Endothelial cell of umbilical vein (primary cell): ENCODE measurements at regions not wholly inside any gene's neighbourhood (a gene's known extent, or its start where the extent isn't known, plus 50 kb on each side); places are given as distances from the start of the nearest gene placed in this dataset.

Source experiments
- BruUV-seq: library from RNA; stranded (reverse); fragments of 400-500 nt; replicated peaks from 2 replicates; lab custom pipeline; 2021; lab: Mats Ljungman, UMichigan
- CTCF ChIA-PET: fragments of 300-600, 350-600 bp; sonication (Branson Sonifier 250); formaldehyde crosslinking; loops from one replicate; lab custom pipeline; 2021; ENCODE audit warnings: antibody characterized with exemption, inconsistent platforms; lab: Charles Lee
- POLR2A ChIA-PET: fragments of 300-600, 350-600 bp; sonication (Branson Sonifier 250); formaldehyde crosslinking; loops from one replicate; lab custom pipeline; 2021; ENCODE audit warnings: antibody characterized with exemption, inconsistent platforms; lab: Charles Lee
- DNase-seq: peaks from one replicate; pipeline ENCODE4 v3.0.0-alpha.2; 2011; ENCODE audit warnings: low read depth, low spot score
- FAIRE-seq: peaks from 2 replicates; lab custom pipeline; 2011; peaks lifted over from hg19 to GRCh38; lab: Jason Lieb, UNC
- H2AFZ ChIP-seq: 2 replicates; pipeline ENCODE4 v1.6.0; 2012; ENCODE audit warnings: low read depth, low read length, control low read depth, inconsistent platforms
- H3K27ac ChIP-seq: 2 replicates; pipeline ENCODE4 v1.5.1; 2011; ENCODE audit warnings: low read depth, mild to moderate bottlenecking, control low read depth, low read length, moderate library complexity; ENCODE audit not compliant: insufficient read depth
- H3K27me3 ChIP-seq, 2 experiments: 2 replicates each; pipeline versions ENCODE4 v1.6.0 to v1.6.1; 2011; ENCODE audit warnings: low read length in 2 of 2, mixed read lengths in 1 of 2; ENCODE audit not compliant: control insufficient read depth in 2 of 2, insufficient read depth in 2 of 2
- H3K36me3 ChIP-seq, 2 experiments: 2 replicates in 1 of 2; 3 replicates in 1 of 2; pipeline ENCODE4 v1.5.1; 2011; ENCODE audit warnings: low read length in 2 of 2, mild to moderate bottlenecking in 1 of 2, moderate library complexity in 1 of 2; ENCODE audit not compliant: control insufficient read depth in 2 of 2, insufficient read depth in 2 of 2; ENCODE audit errors: extremely low read depth in 1 of 2
- H3K4me1 ChIP-seq: 3 replicates; pipeline ENCODE4 v1.5.1; 2011; ENCODE audit warnings: mild to moderate bottlenecking, low read length; ENCODE audit not compliant: control insufficient read depth, insufficient read depth; ENCODE audit errors: extremely low read depth
- H3K4me2 ChIP-seq: 2 replicates; pipeline ENCODE4 v1.6.1; 2011; ENCODE audit warnings: low read length, control low read depth, mixed read lengths; ENCODE audit not compliant: insufficient read depth
- H3K4me3 ChIP-seq, 3 experiments: fragments of 200-600 bp in 1 of 3; sonication (generic), shearing (Covaris generic) in 1 of 3; replicated peaks in 1 of 3; 2 replicates each; pipeline ENCODE4 v1.5.1; 2011 to 2016; ENCODE audit warnings: control low read depth in 3 of 3, low read length in 3 of 3, mild to moderate bottlenecking in 2 of 3, inconsistent platforms in 1 of 3, low read depth in 1 of 3, moderate library complexity in 1 of 3; ENCODE audit not compliant: insufficient read depth in 1 of 3
- H3K79me2 ChIP-seq: 2 replicates; pipeline ENCODE4 v1.6.0; 2012; ENCODE audit warnings: low read length, inconsistent platforms; ENCODE audit not compliant: control insufficient read depth, insufficient read depth
- H3K9ac ChIP-seq: replicated peaks from 2 replicates; pipeline ENCODE3; 2011; ENCODE audit warnings: low read length, control low read depth; ENCODE audit not compliant: insufficient read depth; ENCODE audit errors: extremely low read depth
- H3K9me1 ChIP-seq: replicated peaks from 3 replicates; pipeline ENCODE4 v1.6.0; 2011; ENCODE audit warnings: mild to moderate bottlenecking, low read length; ENCODE audit not compliant: control insufficient read depth, insufficient read depth; ENCODE audit errors: extremely low read depth
- H3K9me3 ChIP-seq: replicated peaks from 2 replicates; pipeline ENCODE4 v1.5.1; 2012; ENCODE audit warnings: low read length, inconsistent platforms; ENCODE audit not compliant: control insufficient read depth, insufficient read depth
- H4K20me1 ChIP-seq: replicated peaks from 2 replicates; pipeline ENCODE3; 2011; ENCODE audit warnings: mild to moderate bottlenecking, low read length; ENCODE audit not compliant: control insufficient read depth, insufficient read depth; ENCODE audit errors: extremely low read depth
- CTCF ChIP-seq, 2 donors: IDR thresholded peaks; 1 replicate in 1 of 2; 2 replicates in 1 of 2; pipeline ENCODE4 v1.5.1; 2011; ENCODE audit warnings: low read length in 2 of 2, mild to moderate bottlenecking in 2 of 2, moderate library complexity in 2 of 2, control low read depth in 1 of 2, inconsistent platforms in 1 of 2, low read depth in 1 of 2; ENCODE audit not compliant: insufficient read depth in 1 of 2; ENCODE audit errors: extremely low read depth in 1 of 2
- EZH2 ChIP-seq: IDR thresholded peaks from 2 replicates; pipeline ENCODE4 v1.6.1; 2012; ENCODE audit warnings: borderline replicate concordance, low read depth, mild to moderate bottlenecking, moderate library complexity, low read length, inconsistent platforms; ENCODE audit not compliant: severe bottlenecking
- FOS ChIP-seq: IDR thresholded peaks from 2 replicates; pipeline ENCODE4 v1.6.1; 2011; ENCODE audit warnings: mild to moderate bottlenecking, low read length, moderate library complexity, borderline replicate concordance; ENCODE audit not compliant: insufficient read depth
- GATA2 ChIP-seq: IDR thresholded peaks from 2 replicates; pipeline ENCODE4 v1.7.0; 2011; ENCODE audit warnings: low read depth, mild to moderate bottlenecking, moderate library complexity, mixed read lengths, low read length; ENCODE audit not compliant: insufficient read length, insufficient read depth
- JUN ChIP-seq: IDR thresholded peaks from 2 replicates; pipeline ENCODE4 v1.6.1; 2011; ENCODE audit warnings: borderline replicate concordance, low read depth; ENCODE audit not compliant: insufficient read length, insufficient read depth
- MAX ChIP-seq: IDR thresholded peaks from 2 replicates; pipeline ENCODE4 v1.6.1; 2011; ENCODE audit not compliant: insufficient read depth, insufficient read length
- MYC ChIP-seq: IDR thresholded peaks from one replicate; pipeline ENCODE4 v1.6.1; 2011; ENCODE audit warnings: mild to moderate bottlenecking, low read depth, low read length
- POLR2A ChIP-seq: IDR thresholded peaks from 2 replicates; pipeline ENCODE4 v1.6.1; 2012; ENCODE audit warnings: low read depth, mild to moderate bottlenecking, control low read depth, low read length
- POLR2AphosphoS5 ChIP-seq: IDR thresholded peaks from 2 replicates; pipeline ENCODE4 v1.6.1; 2012; ENCODE audit warnings: low read depth, mild to moderate bottlenecking, control low read depth, low read length, moderate library complexity; ENCODE audit not compliant: insufficient read depth
- dilution Hi-C: fragments of 300-500 bp; cut with MboI; formaldehyde crosslinking; loops from one replicate; pipeline ENCODE4 v1.15.0; 2019; ENCODE audit warnings: low sequenced_read_pairs; ENCODE audit not compliant: extremely low pct_ligation_motif_present
- intact Hi-C: fragments of 100-400 bp; cut with micrococcal nuclease; formaldehyde crosslinking; loops from one replicate; pipeline ENCODE4 v1.10.0; 2022

- intact Hi-C loops (no loop called here), dilution Hi-C loops (no loop called here)
- Histone ChIP-seq H3K9me3 (no peaks in the 10 kb centered on the region), H3K79me2 (no peaks in the 10 kb centered on the region), H3K4me3 (no peak overlapping the region), H4K20me1 (no peaks in the 10 kb centered on the region), H3K36me3 (no peaks in the 10 kb centered on the region), H3K27me3 (peaks cover 2% of the 10 kb centered on the region in 2 experiments), H3K9me1 (no peaks in the 10 kb centered on the region), H3K27ac (no peak overlapping the region), H3K4me2 (no peak overlapping the region), H2AFZ (no peak overlapping the region), H3K4me1 (no peaks in the 10 kb centered on the region), H3K9ac (no peak overlapping the region)
- DNase-seq (no peak), FAIRE-seq (no peak)
- POLR2A ChIA-PET, result no interaction called here
- BruUV-seq, result no TSS peak
- CTCF ChIA-PET, result interaction anchor here (3.8 kb wide), 1 partner anchor 12 kb away, joined by 18 read pairs; no protein-coding TSS in a partner anchor
- TF ChIP-seq CTCF (IDR thresholded peaks at IDR 0.05; ENCODE audit: extremely low read depth in 1 of 2, insufficient read depth in 1 of 2, low read depth in 1 of 2, low read length in 2 of 2) (no peak), GATA2 (no peak), JUN (no peak), POLR2A (no peak), MAX (no peak), FOS (no peak), MYC (no peak), EZH2 (no peak), POLR2AphosphoS5 (no peak)
Measured at GRCh38 chr9:7236186-7236585, 478.4 kb downstream of the KDM4C start.
